ENCODE measurements at regions not wholly inside any gene's neighbourhood (a gene's known extent, or its start where the extent isn't known, plus 50 kb on each side); places are given as distances from the start of the nearest gene placed in this dataset.
"Not testable (repeated sequence)": the region's sequence is repeated elsewhere in the genome, so short reads cannot be mapped to it uniquely, and the experiment has no call there.

DNA sequence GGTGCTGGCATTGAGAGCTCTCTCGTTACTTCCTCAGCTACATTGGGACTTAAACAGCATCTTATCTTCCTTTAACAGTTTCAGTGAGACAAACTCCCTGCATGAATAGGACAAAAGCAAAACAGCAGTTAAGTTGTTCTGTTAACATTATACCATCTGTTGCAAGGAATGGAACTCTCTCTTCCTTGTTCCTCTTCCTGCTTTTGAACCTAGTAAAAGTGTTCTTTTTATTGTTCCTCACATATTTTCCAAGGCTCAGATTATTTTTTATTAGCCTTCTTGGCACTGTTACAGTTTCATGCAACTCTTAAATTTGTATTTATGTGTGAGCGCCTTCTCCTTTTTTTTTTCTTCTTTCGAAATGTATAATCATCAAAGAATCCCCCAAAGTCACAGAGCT lies 202.6 kb upstream of the UFM1 start:
- DNase-seq = no peak

- DNase-seq = no peak
Observed at GRCh38 chr13:38141792-38142191, 207.9 kb upstream of the UFM1 start.

- DNase-seq = no peak
Observed at GRCh38 chr13:38135592-38135991, 214.1 kb upstream of the UFM1 start.

- DNase-seq = no peak
Observed at GRCh38 chr13:38121267-38121666, 228.4 kb upstream of the UFM1 start.

GRCh38 chr13:38103851-38104250 lies 234.3 kb upstream of the TRPC4 start:
- DNase-seq = no peak

DNA sequence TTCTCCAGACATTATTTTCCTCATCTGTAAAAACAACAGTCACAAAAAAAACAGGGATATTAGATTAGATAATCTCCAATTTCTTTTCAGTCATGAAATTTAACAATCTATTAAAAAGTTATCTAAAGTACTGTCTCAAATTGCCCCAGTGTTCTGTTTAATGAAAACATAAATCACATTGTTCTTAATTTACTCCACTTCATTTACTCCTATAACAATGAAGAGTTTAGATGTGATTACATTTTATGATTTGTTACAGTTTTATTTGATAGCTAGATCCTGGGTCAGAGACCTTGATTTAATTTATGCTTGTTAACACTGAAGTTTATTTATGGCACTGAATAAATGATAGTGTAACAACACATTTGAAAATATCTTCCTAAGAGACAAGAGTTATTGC lies 230.2 kb upstream of the TRPC4 start:
- DNase-seq = no peak

DNA sequence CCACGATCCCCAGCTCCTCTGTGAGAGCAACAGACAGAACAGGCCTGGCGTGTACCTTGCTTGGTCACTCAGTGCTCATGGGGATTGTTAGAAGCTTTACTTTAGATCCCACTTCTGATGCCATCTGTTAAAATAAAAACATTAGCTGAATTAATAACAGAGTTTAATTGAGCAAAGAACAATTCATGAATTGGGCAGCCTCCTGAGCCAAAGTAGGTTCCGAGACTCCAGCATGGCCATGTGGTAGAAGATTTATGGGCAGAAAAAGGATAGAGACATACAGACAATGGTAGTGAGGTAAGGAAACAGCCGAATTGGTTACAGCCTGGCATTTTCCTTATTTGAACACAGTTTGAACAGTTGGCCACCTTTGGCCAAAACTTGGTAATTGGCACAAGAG lies 223.9 kb upstream of the TRPC4 start:
- no peak for DNase-seq

DNA sequence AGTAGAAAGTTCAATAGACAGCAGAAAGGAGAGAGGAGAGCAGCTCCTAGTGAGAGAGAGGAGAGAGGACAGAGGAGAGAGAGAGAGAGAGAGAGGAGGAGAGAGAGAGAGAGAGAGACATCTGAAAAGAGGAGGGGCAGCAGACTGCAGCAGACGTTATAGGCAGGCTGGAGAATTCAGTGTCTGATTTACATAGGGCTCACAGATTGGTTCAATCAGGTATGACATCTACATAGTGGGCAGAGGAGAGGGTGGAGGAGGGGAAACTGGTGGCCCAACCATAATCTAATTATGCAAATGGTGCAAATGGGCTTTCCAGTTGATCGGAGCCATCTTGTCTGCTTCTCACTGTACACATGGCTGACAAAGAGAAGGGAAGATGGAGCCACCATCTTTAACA lies 221.3 kb upstream of the TRPC4 start:
- no peak for DNase-seq

- DNase-seq = no peak
Observed at GRCh38 chr13:38086721-38087120, 217.1 kb upstream of the TRPC4 start.

DNA sequence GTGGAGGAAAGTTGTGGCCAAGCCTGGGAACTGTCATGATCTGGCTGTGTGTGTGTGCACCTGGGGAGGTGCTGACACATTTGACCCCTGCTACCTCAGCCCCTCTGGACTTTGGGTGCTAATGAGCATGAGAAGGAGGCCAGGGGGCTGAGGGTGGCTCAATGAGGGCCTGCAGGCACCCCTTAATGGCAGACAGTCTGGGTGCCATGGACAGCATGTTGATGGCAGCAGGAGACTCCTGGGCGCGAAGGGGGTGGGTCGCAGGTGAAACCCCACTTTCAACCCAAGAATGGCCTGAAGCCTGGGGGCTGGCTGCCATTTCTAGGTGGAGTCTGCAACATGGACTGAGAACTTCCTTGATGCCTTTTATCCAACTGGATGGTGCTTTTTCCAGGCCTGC lies 216.4 kb upstream of the TRPC4 start:
- DNase-seq = no peak

- no peak for DNase-seq
Observed at GRCh38 chr13:38073931-38074330, 204.4 kb upstream of the TRPC4 start.

- no peak for DNase-seq
Observed at GRCh38 chr13:38072696-38073095, 203.1 kb upstream of the TRPC4 start.

- DNase-seq = not testable (repeated sequence)
Observed at GRCh38 chr13:38071340-38071739, 201.8 kb upstream of the TRPC4 start.

DNA sequence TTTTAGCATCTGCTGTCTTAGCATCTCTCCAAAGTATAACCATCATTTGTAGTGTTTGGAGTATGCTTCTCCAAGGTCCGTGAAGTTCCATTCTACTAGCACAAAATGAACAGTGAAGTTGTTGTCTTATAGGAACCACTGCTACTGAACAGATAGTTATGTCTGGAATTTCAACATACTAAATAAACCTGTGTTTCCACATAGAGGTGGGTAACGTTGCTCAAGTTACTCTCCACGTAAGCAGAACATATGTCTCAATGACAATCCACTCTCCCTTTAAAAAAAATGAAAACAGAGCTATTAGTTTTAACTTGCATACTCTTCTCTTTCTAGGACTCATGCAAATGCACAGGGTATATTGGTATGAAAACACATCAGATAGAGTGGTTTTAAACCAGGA lies 184.3 kb upstream of the TRPC4 start:
- no peak for DNase-seq

DNA sequence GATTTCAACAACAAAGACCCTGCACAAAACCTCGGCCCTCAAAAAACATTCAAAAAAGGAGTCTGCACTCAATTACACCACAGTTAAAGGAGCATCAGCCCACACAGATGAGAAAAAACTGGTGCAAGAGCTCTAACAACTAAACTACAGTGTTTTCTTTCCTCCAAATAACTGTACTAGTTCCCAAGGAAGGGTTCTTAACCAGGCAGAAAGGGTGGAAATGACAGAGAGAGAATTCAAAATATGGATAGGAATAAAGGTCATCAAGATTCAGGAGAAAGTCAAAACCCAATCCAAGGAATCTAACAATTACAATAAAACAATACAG lies 176.4 kb upstream of the TRPC4 start:
- DNase-seq = no peak

DNA sequence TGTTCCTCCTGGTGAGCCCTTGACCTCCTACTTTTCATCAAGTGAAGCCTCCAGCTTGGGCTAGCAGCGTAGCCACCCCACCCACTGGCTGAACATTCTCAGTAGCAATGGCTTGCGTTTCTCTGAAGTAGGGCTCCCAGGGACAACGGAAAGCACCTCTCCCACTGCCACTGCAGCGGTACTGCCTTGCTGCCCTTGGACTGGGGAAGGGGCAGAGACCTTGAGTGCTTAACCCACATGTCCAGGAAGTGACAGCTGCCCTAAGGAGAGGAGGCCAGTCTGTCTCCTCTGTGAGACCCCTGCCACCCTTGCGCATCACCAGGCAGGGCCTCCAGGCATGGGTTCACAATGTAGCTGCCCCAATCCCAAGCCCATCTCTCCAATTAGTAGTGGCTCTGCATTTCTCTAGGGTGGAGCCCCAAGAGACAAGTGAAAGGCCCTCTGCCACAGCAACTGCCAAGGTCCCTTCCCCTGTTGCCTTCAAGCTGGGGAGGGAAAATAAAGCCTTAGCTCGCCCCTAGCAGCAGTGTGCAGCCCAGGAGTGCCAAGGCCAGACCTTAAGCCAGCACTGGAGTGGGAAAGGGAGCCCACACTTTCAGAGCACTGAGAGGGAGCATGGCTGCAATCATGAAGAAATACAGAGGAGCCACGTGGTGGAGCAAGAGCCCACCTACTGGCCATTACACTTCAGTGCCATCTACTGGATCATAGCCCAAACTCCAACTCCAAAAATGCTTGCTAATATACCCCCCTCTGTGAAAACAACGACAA lies 175.9 kb upstream of the TRPC4 start:
- DNase-seq = no peak

DNA sequence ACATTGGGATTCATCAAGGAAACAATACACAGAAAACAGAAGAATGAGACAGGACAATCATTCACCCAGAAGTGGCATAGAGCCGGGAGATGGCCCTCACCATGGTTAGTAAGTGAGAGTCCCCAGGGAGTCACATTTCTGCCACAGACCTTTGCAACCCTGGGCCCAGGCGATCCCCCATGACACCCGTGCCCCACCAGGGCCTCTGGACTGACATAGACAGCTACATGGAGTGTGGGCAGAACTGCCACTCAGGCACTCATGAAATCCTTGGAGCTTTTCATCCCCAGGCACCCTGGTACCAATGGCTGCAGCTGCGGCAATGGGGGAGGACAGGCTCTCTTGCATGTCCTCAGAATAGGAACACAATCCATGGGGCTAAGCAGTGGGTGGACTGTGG lies 174.5 kb upstream of the TRPC4 start:
- DNase-seq = no peak

- DNase-seq = no peak
Observed at GRCh38 chr13:38042771-38043170, 173.2 kb upstream of the TRPC4 start.

GRCh38 chr13:38024431-38024830 lies 154.9 kb upstream of the TRPC4 start:
- DNase-seq = no peak

DNA sequence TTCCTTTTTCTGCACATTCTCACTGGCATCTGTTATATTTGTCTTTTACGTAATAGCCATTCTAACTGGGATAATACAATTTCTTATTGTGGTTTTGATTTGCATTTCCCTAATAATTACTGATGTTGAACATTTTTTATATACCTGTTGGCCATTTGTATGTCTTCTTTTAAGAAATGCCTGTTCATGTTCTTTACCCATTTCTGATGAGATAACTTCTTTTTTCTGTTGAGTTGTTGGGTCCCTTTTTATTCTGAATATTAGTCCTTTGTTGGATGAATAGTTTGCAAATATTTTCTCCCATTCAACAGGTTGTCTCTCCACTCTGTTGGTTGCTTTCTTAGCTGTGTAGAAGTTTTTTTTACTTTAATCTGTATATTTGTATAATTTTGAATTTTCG lies 147.7 kb upstream of the TRPC4 start:
- DNase-seq = no peak

- no peak for DNase-seq
Observed at GRCh38 chr13:38013676-38014075, 144.1 kb upstream of the TRPC4 start.

GRCh38 chr13:38012096-38012495 lies 142.5 kb upstream of the TRPC4 start:
- no peak for DNase-seq

DNA sequence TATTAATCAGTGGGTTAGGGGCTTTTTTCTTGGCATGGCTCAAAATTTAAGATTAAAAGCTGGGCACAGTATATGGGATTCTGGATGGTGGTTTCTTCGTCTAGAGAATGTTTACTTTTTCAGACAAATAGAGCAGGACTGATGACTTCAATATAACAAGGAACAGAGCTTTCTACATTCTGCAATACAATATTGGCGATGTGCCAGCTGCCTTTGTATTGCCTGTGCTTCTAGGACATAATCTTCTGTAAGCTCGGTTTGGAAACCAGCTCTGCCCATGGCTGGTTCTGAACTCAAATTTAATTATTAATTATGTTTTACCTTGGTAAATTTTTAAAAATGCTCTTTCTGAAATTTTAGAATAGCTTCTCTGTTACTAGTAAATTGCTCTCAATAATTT lies 139.1 kb upstream of the TRPC4 start:
- peak; percentile 17 for DNase-seq

- DNase-seq = no peak
Observed at GRCh38 chr13:38002606-38003005, 133.0 kb upstream of the TRPC4 start.

GRCh38 chr13:37997641-37998040 lies 128.1 kb upstream of the TRPC4 start:
- no peak for DNase-seq

DNA sequence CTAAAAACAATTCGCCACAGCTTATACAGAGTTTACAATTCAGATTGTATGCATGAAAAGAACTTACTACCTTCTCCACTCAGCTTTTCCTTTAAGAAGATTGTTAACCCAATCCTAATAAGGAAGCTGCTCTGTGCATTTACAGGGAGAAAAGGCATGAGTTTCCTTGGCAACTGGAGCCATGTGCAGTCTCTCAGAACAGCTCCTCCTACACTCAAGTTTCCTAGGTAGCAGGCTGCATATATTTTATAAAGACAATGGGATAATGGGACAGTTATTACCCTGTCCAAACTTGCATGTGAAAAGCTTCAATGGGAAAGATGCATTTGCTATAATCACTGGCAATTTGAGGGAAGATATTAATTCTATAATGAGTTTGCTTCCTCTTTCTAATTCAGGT lies 125.5 kb upstream of the TRPC4 start:
- peak; percentile 15 for DNase-seq
